Forelimb muscle (tissue), 1 donor: ENCODE measurements at regions not wholly inside any gene's neighbourhood (a gene's known extent, or its start where the extent isn't known, plus 50 kb on each side); places are given as distances from the start of the nearest gene placed in this dataset.
"Not testable (repeated sequence)": the region's sequence is repeated elsewhere in the genome, so short reads cannot be mapped to it uniquely, and the experiment has no call there.

ENCODE experiments used
- DNase-seq: peaks from one replicate; pipeline ENCODE4 v3.0.0-alpha.2; 2013; ENCODE audit warnings: low read depth

DNA sequence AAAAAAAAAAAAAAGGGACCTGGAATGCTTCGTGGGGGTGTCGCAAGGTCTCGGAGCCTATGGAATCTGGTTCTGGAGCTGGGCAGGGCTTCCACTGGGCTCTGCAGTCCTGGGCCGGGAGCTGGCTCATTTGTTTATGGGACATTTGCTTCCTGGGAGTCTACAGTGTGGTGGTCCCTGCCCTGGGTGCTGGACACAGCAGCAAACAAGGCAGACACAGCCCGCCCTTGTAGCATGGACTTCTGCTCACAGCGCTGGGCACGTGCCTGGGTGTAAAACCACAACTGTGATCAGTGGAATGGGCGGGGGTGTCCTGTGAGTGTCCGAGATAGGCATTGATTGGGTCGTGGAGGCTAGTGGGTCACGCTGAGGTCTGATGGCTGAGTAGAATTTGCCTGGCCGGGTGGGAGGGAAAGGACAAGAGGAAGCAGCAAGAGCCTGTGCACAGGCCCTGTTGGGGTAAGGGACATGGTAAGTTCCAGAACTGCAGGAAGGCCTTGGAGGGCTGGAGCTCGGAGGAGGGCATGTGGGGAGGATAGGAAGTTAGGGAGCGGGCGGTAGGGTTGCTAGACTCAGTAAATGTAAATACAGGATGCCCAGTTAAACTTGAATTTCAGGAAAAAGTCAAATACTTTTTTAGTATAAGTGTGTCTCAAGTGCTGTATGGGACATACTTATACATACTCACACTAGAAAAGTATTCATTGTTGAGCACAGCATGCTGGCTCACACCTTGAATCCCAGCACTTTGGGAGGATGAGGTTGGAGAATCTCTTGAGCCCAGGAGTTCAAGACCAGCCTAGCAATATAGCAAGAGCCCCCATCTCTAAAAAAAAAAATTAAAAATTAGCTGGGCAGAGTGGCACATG lies 61.3 kb upstream of the PMEPA1 start:
- DNase-seq: no peak

DNA sequence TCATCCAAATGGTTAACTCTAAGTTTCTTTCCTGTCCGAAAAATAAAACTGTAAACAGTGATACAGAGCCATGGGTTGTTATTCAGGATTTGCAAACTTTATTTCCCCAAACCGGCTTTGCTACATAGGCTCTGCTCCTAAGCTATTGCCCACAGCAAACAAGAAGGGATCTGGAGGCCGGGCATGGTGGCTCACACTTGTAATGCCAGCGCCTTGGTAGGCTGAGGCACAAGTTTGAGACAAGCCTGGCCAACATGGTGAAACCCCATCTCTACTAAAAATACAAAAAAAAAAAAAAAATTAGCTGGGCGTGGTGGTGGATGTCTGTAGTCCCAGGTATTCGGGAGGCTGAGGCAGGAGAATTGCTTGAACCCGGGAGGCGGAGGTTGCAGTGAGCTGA lies 60.6 kb upstream of the PMEPA1 start:
- not testable (repeated sequence) for DNase-seq

DNA sequence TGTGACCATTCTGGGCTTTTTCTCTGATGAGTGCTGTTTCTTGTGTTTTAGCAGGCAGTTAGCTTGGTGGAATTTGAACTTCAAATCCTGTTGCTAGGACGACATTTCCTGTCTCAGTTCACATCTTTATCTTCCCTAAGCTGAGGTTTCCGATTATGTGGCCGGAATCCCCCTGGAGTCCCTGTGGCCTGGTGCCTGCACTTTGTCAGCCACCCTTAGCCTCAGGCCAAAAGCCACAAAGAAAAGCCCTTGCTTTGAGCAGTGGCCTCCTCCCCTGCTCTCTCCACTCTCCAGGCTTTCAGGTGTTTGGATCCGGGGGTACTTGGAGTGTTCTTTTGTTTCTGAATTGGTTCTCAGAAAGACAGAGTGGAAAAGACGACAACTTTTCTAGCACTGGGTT lies 59.9 kb upstream of the PMEPA1 start:
- no peak for DNase-seq

DNA sequence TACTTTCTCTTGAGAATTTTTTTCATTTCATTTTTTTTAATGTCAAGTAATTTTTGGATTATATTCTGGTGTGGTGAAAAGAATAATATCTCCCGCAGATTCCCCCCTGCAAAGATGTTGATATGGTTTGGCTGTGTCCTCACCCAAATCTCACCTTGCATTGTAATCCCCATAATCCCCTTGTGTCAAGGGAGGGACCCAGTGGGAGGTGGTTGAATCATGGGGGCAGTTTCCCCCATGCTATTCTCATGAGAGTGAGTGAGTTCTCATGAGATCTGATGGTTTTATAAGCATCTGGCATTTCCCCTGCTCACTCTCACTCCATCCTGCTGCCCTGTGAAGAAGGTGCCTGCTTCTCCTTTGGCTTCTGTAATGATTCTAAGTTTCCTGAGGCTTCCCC lies 58.7 kb upstream of the PMEPA1 start:
- no peak for DNase-seq

DNA sequence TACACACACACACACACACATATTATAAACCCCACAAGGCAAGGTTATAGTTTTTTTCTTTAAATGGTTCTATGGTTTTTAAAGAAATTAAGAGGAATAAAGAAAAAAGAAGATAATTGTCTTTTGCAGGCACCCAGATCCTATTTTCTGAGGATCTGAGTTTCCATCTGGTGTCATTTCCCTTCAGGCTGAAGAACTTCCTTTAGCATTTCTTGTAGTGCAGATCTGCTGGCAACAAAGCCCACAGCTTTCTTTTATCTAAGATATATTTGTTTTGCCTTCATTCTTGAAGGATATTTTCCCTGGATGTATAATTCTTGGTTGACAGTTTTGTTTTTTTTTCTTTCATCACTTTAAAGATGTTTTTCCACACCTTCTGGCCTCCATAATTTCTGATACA lies 57.6 kb upstream of the PMEPA1 start:
- DNase-seq: no peak

DNA sequence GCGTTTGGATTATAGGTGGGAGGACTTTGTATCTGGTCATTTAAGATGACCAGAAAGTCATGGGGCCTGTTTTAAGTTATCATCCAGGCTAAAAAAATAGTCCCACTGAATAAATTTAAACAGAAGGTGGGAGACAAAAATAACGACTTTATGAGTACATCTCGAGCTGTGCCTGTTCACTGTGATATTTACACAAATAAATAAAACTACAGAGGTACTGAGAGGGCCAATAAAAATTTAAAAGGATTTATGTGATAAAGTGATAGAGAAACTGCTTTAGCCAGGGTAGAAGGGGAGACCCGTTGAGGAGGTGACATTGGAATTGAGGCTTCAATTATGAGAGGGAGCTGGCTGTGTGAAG lies 53.4 kb upstream of the PMEPA1 start:
- no peak for DNase-seq

DNA sequence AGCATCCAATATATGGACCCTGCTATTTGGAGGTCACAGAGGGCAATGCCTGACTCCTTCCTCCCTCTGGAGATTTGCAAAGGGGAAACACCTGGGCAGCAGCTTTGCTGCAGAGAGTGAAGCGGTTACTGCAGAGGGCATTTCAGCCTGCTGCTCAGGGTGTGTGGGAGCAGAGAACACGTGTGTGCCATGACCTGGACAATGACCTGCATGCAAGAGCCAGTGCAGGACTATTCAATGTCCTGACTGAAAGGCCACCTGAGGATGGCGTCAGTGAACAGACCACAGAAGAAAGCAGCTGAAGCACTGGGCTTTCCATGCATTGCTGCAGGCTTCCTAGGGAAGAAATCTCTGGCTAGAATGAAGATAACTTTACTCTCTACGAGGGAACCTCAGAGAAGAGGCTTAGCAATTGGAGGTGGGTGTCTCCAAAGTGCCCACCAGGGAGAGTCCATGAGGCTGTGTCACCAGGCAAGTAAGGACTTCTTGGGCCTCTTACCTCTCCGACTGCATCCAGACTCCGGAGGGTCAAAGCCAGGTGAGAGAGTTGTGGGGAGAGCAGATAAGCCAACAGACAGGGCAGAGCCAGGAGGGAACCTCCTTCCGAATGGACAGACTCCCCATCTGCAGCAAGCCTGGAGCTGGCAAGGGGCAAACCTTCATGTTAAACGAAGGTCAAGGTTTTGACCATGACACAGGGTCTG lies 52.9 kb upstream of the PMEPA1 start:
- no peak for DNase-seq

DNA sequence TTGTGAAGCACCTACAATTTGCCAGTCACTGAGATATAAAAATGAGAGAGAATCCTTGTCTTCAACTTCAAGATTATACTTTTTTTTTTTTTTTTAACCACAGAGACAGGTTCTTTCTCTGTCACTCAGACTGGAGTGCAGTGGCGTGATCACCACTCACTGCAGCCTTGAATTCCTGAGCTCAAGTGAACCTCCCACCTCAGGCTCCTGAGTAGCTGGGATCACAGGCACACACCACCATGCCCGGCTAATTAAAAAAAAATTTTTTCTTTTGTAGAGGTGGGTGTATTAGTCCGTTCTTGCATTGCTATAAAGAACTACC lies 51.6 kb upstream of the PMEPA1 start:
- DNase-seq: no peak

DNA sequence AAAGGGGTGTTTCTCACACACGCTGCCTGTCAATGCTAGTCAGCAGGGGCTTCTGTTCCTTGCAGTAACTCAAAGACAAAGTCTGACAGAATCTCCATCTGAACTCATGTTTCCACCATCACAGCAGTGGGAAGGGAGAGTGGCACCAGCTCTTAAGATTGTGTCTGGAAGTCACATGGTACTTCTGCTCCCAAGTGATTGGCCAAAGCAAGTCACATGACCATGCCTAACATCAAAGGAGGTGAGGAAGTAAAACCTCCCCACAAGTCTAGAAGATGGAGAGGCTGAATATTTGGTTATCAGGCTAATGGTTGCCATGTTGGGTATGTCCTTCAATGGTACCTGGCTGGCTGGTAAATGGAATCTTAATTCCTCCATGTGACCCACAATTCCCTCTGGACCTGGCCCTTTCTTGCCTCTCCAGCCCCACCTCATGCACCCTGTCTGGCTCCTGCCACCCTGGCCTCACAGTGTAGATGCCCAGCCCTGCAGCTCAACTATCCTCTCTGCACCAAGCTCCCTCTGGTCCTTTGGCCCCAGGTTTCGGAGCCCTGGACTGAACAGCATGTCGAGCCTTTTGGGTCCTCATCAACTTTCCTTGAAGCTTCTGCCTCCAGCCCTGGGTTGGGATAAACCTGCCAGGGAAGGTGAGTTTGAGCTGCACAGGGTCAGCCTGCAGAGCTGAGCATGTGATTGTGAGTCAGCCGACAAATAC lies 51.0 kb upstream of the PMEPA1 start:
- no peak for DNase-seq

DNA sequence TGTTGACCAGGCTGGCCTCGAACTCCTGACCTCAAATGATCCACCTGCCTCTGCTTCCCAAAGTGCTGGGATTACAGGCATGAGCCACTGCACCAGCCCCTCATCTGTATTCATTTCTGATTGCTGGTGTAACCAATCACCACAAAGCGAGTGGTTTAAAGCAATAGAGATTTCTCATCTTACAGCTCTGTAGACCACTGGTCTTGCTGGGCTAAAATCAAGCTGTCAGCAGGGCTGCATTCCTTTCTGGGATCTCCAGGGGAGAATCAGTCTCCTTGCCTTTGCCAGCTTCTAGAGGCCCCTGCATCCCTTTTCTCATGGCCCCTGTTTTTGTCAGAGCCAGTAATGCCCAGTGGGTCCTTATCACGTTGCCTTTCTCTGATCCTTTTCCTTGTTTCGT lies 49.9 kb upstream of the PMEPA1 start:
- no peak for DNase-seq
